ENCODE measurements at regions not wholly inside any gene's neighbourhood (a gene's known extent, or its start where the extent isn't known, plus 50 kb on each side); places are given as distances from the start of the nearest gene placed in this dataset.

GRCh38 chr2:19733390-19733789, 168.4 kb downstream of the TTC32 start:
- no peak overlapping the region for H3K4me3 ChIP-seq (ENCODE audit: low read depth in 1 of 5, low read length in 5 of 5)
- H3K27me3 ChIP-seq (ENCODE audit: control insufficient read depth in 5 of 5, insufficient read depth in 4 of 5, low read length in 5 of 5) = peaks cover 0 to 5% (median 0%) of the 10 kb centered on the region in 5 donors
- no peak overlapping the region for H3K9ac ChIP-seq (ENCODE audit: low read length in 5 of 5)
- no peak overlapping the region for H3K27ac ChIP-seq (ENCODE audit: low read depth, low read length)
- H3K36me3 ChIP-seq (ENCODE audit: control insufficient read depth in 5 of 5, insufficient read depth in 5 of 5, low read length in 5 of 5) = no peaks in the 10 kb centered on the region
- H3K9me3 ChIP-seq (ENCODE audit: control insufficient read depth in 5 of 5, low read length in 5 of 5) = no peaks in the 10 kb centered on the region
- H3K4me1 ChIP-seq (ENCODE audit: control insufficient read depth in 5 of 5, insufficient read depth in 5 of 5, low read length in 5 of 5) = peaks cover 3 to 18% (median 8%) of the 10 kb centered on the region in 5 donors

- no peaks in the 10 kb centered on the region for H3K9me3 ChIP-seq (ENCODE audit: control insufficient read depth in 5 of 5, low read length in 5 of 5)
- no peak overlapping the region for H3K27ac ChIP-seq (ENCODE audit: low read depth, low read length)
- H3K36me3 ChIP-seq (ENCODE audit: control insufficient read depth in 5 of 5, insufficient read depth in 5 of 5, low read length in 5 of 5) = no peaks in the 10 kb centered on the region
- H3K9ac ChIP-seq (ENCODE audit: low read length in 5 of 5) = no peak overlapping the region
- peaks cover 0 to 10% (median 3%) of the 10 kb centered on the region in 5 donors for H3K4me1 ChIP-seq (ENCODE audit: control insufficient read depth in 5 of 5, insufficient read depth in 5 of 5, low read length in 5 of 5)
- no peak overlapping the region for H3K4me3 ChIP-seq (ENCODE audit: low read depth in 1 of 5, low read length in 5 of 5)
- peaks cover 0 to 5% (median 0%) of the 10 kb centered on the region in 5 donors for H3K27me3 ChIP-seq (ENCODE audit: control insufficient read depth in 5 of 5, insufficient read depth in 4 of 5, low read length in 5 of 5)
These were observed 169.5 kb downstream of the TTC32 start for GRCh38 chr2:19732255-19732654.

GRCh38 chr2:19731515-19731914, 170.3 kb downstream of the TTC32 start:
- no peaks in the 10 kb centered on the region for H3K36me3 ChIP-seq (ENCODE audit: control insufficient read depth in 5 of 5, insufficient read depth in 5 of 5, low read length in 5 of 5)
- no peak overlapping the region for H3K4me3 ChIP-seq (ENCODE audit: low read depth in 1 of 5, low read length in 5 of 5)

GRCh38 chr2:19731037-19731436, 170.7 kb downstream of the TTC32 start:
- no peak overlapping the region for H3K9ac ChIP-seq (ENCODE audit: low read length in 5 of 5)
- no peak overlapping the region for H3K4me3 ChIP-seq (ENCODE audit: low read depth in 1 of 5, low read length in 5 of 5)

More at GRCh38 chr2:19731515-19731914, 170.3 kb downstream of the TTC32 start:
- no peak overlapping the region for H3K9ac ChIP-seq (ENCODE audit: low read length in 5 of 5)
- no peak overlapping the region for H3K27ac ChIP-seq (ENCODE audit: low read depth, low read length)
- peaks cover 0 to 7% (median 3%) of the 10 kb centered on the region in 5 donors for H3K4me1 ChIP-seq (ENCODE audit: control insufficient read depth in 5 of 5, insufficient read depth in 5 of 5, low read length in 5 of 5)
- H3K27me3 ChIP-seq (ENCODE audit: control insufficient read depth in 5 of 5, insufficient read depth in 4 of 5, low read length in 5 of 5) = peaks cover 0 to 4% (median 0%) of the 10 kb centered on the region in 5 donors
- no peaks in the 10 kb centered on the region for H3K9me3 ChIP-seq (ENCODE audit: control insufficient read depth in 5 of 5, low read length in 5 of 5)

GRCh38 chr2:19728125-19728524, 173.7 kb downstream of the TTC32 start:
- Histone ChIP-seq H3K9ac (ENCODE audit: low read length in 5 of 5) (no peak overlapping the region), H3K36me3 (ENCODE audit: control insufficient read depth in 5 of 5, insufficient read depth in 5 of 5, low read length in 5 of 5) (no peaks in the 10 kb centered on the region), H3K9me3 (ENCODE audit: control insufficient read depth in 5 of 5, low read length in 5 of 5) (no peaks in the 10 kb centered on the region), H3K4me3 (ENCODE audit: low read depth in 1 of 5, low read length in 5 of 5) (no peak overlapping the region), H3K4me1 (ENCODE audit: control insufficient read depth in 5 of 5, insufficient read depth in 5 of 5, low read length in 5 of 5) (peaks cover 0 to 3% (median 0%) of the 10 kb centered on the region in 5 donors), H3K27me3 (ENCODE audit: control insufficient read depth in 5 of 5, insufficient read depth in 4 of 5, low read length in 5 of 5) (no peaks in the 10 kb centered on the region), H3K27ac (ENCODE audit: low read depth, low read length) (no peak overlapping the region)

More at GRCh38 chr2:19731037-19731436, 170.7 kb downstream of the TTC32 start:
- Histone ChIP-seq H3K9me3 (ENCODE audit: control insufficient read depth in 5 of 5, low read length in 5 of 5) (no peaks in the 10 kb centered on the region), H3K36me3 (ENCODE audit: control insufficient read depth in 5 of 5, insufficient read depth in 5 of 5, low read length in 5 of 5) (no peaks in the 10 kb centered on the region), H3K27ac (ENCODE audit: low read depth, low read length) (no peak overlapping the region), H3K4me1 (ENCODE audit: control insufficient read depth in 5 of 5, insufficient read depth in 5 of 5, low read length in 5 of 5) (peaks cover 0 to 3% (median 0%) of the 10 kb centered on the region in 5 donors), H3K27me3 (ENCODE audit: control insufficient read depth in 5 of 5, insufficient read depth in 4 of 5, low read length in 5 of 5) (no peaks in the 10 kb centered on the region)

GRCh38 chr2:19725392-19725791, 176.4 kb downstream of the TTC32 start:
- H3K4me1 ChIP-seq (ENCODE audit: control insufficient read depth in 5 of 5, insufficient read depth in 5 of 5, low read length in 5 of 5) = peaks cover 0 to 3% (median 0%) of the 10 kb centered on the region in 5 donors
- no peaks in the 10 kb centered on the region for H3K27me3 ChIP-seq (ENCODE audit: control insufficient read depth in 5 of 5, insufficient read depth in 4 of 5, low read length in 5 of 5)
- H3K9me3 ChIP-seq (ENCODE audit: control insufficient read depth in 5 of 5, low read length in 5 of 5) = peaks cover 0 to 3% (median 0%) of the 10 kb centered on the region in 5 donors
- H3K9ac ChIP-seq (ENCODE audit: low read length in 5 of 5) = no peak overlapping the region
- no peaks in the 10 kb centered on the region for H3K36me3 ChIP-seq (ENCODE audit: control insufficient read depth in 5 of 5, insufficient read depth in 5 of 5, low read length in 5 of 5)
- no peak overlapping the region for H3K27ac ChIP-seq (ENCODE audit: low read depth, low read length)
- no peak overlapping the region for H3K4me3 ChIP-seq (ENCODE audit: low read depth in 1 of 5, low read length in 5 of 5)

GRCh38 chr2:19723021-19723420, 178.8 kb downstream of the TTC32 start:
- peaks cover 0 to 3% (median 0%) of the 10 kb centered on the region in 5 donors for H3K4me1 ChIP-seq (ENCODE audit: control insufficient read depth in 5 of 5, insufficient read depth in 5 of 5, low read length in 5 of 5)
- no peaks in the 10 kb centered on the region for H3K36me3 ChIP-seq (ENCODE audit: control insufficient read depth in 5 of 5, insufficient read depth in 5 of 5, low read length in 5 of 5)
- H3K4me3 ChIP-seq (ENCODE audit: low read depth in 1 of 5, low read length in 5 of 5) = no peak overlapping the region
- H3K9me3 ChIP-seq (ENCODE audit: control insufficient read depth in 5 of 5, low read length in 5 of 5) = peaks cover 0 to 3% (median 0%) of the 10 kb centered on the region in 5 donors
- H3K27me3 ChIP-seq (ENCODE audit: control insufficient read depth in 5 of 5, insufficient read depth in 4 of 5, low read length in 5 of 5) = peaks cover 0 to 2% (median 0%) of the 10 kb centered on the region in 5 donors
- no peak overlapping the region for H3K27ac ChIP-seq (ENCODE audit: low read depth, low read length)
- no peak overlapping the region for H3K9ac ChIP-seq (ENCODE audit: low read length in 5 of 5)

- no peak overlapping the region for H3K27ac ChIP-seq (ENCODE audit: low read depth, low read length)
- no peak overlapping the region for H3K4me3 ChIP-seq (ENCODE audit: low read depth in 1 of 5, low read length in 5 of 5)
- H3K9ac ChIP-seq (ENCODE audit: low read length in 5 of 5) = no peak overlapping the region
- H3K27me3 ChIP-seq (ENCODE audit: control insufficient read depth in 5 of 5, insufficient read depth in 4 of 5, low read length in 5 of 5) = peaks cover 0 to 2% (median 0%) of the 10 kb centered on the region in 5 donors
- H3K9me3 ChIP-seq (ENCODE audit: control insufficient read depth in 5 of 5, low read length in 5 of 5) = peaks cover 0 to 3% (median 0%) of the 10 kb centered on the region in 5 donors
- no peaks in the 10 kb centered on the region for H3K4me1 ChIP-seq (ENCODE audit: control insufficient read depth in 5 of 5, insufficient read depth in 5 of 5, low read length in 5 of 5)
- no peaks in the 10 kb centered on the region for H3K36me3 ChIP-seq (ENCODE audit: control insufficient read depth in 5 of 5, insufficient read depth in 5 of 5, low read length in 5 of 5)
These were observed 179.2 kb downstream of the TTC32 start for GRCh38 chr2:19722531-19722971.

- peaks cover 0 to 2% (median 0%) of the 10 kb centered on the region in 5 donors for H3K27me3 ChIP-seq (ENCODE audit: control insufficient read depth in 5 of 5, insufficient read depth in 4 of 5, low read length in 5 of 5)
- H3K4me1 ChIP-seq (ENCODE audit: control insufficient read depth in 5 of 5, insufficient read depth in 5 of 5, low read length in 5 of 5) = no peaks in the 10 kb centered on the region
- H3K27ac ChIP-seq (ENCODE audit: low read depth, low read length) = no peak overlapping the region
- H3K36me3 ChIP-seq (ENCODE audit: control insufficient read depth in 5 of 5, insufficient read depth in 5 of 5, low read length in 5 of 5) = no peaks in the 10 kb centered on the region
- H3K9me3 ChIP-seq (ENCODE audit: control insufficient read depth in 5 of 5, low read length in 5 of 5) = peaks cover 0 to 3% (median 0%) of the 10 kb centered on the region in 5 donors
- no peak overlapping the region for H3K4me3 ChIP-seq (ENCODE audit: low read depth in 1 of 5, low read length in 5 of 5)
- no peak overlapping the region for H3K9ac ChIP-seq (ENCODE audit: low read length in 5 of 5)
These were observed 181.5 kb downstream of the TTC32 start for GRCh38 chr2:19720306-19720705.

- Histone ChIP-seq H3K9ac (ENCODE audit: low read length in 5 of 5) (no peak overlapping the region), H3K9me3 (ENCODE audit: control insufficient read depth in 5 of 5, low read length in 5 of 5) (peaks cover 0 to 3% (median 0%) of the 10 kb centered on the region in 5 donors), H3K27ac (ENCODE audit: low read depth, low read length) (no peak overlapping the region), H3K4me1 (ENCODE audit: control insufficient read depth in 5 of 5, insufficient read depth in 5 of 5, low read length in 5 of 5) (no peaks in the 10 kb centered on the region), H3K27me3 (ENCODE audit: control insufficient read depth in 5 of 5, insufficient read depth in 4 of 5, low read length in 5 of 5) (peaks cover 0 to 2% (median 0%) of the 10 kb centered on the region in 5 donors), H3K4me3 (ENCODE audit: low read depth in 1 of 5, low read length in 5 of 5) (no peak overlapping the region), H3K36me3 (ENCODE audit: control insufficient read depth in 5 of 5, insufficient read depth in 5 of 5, low read length in 5 of 5) (no peaks in the 10 kb centered on the region)
These were observed 182.2 kb downstream of the TTC32 start for GRCh38 chr2:19719540-19719939.
